ENCODE measurements at regions not wholly inside any gene's neighbourhood (a gene's known extent, or its start where the extent isn't known, plus 50 kb on each side); places are given as distances from the start of the nearest gene placed in this dataset.

GRCh38 chr2:146321175-146321574 lies 1523.7 kb upstream of the ACVR2A start:
- no peak for TF ChIP-seq CTCF (IDR thresholded peaks at IDR 0.05; ENCODE audit: control insufficient read depth, insufficient read depth, low read depth, low read length, missing control alignments)
- no peak for DNase-seq (ENCODE audit: low read depth)
- no peak overlapping the region for H3K4me3 ChIP-seq (ENCODE audit: control insufficient read depth, low read depth, low read length)

- TF ChIP-seq CTCF (IDR thresholded peaks at IDR 0.05; ENCODE audit: control insufficient read depth, insufficient read depth, low read depth, low read length, missing control alignments), result no peak
- no peak overlapping the region for H3K4me3 ChIP-seq (ENCODE audit: control insufficient read depth, low read depth, low read length)
- DNase-seq (ENCODE audit: low read depth), result peak; percentile 88
Observed at GRCh38 chr2:146317959-146318358, 1526.9 kb upstream of the ACVR2A start.

GRCh38 chr2:146312899-146313298 lies 1531.9 kb upstream of the ACVR2A start:
- H3K4me3 ChIP-seq (ENCODE audit: control insufficient read depth, low read depth, low read length), result no peak overlapping the region
- TF ChIP-seq CTCF (IDR thresholded peaks at IDR 0.05; ENCODE audit: control insufficient read depth, insufficient read depth, low read depth, low read length, missing control alignments), result peak; percentile 17
- DNase-seq (ENCODE audit: low read depth), result no peak

- DNase-seq (ENCODE audit: low read depth), result no peak
- no peak overlapping the region for H3K4me3 ChIP-seq (ENCODE audit: control insufficient read depth, low read depth, low read length)
- no peak for TF ChIP-seq CTCF (IDR thresholded peaks at IDR 0.05; ENCODE audit: control insufficient read depth, insufficient read depth, low read depth, low read length, missing control alignments)
Observed at GRCh38 chr2:146305164-146305563, 1539.7 kb upstream of the ACVR2A start.

- H3K4me3 ChIP-seq (ENCODE audit: control insufficient read depth, low read depth, low read length), result no peak overlapping the region
- no peak for TF ChIP-seq CTCF (IDR thresholded peaks at IDR 0.05; ENCODE audit: control insufficient read depth, insufficient read depth, low read depth, low read length, missing control alignments)
- no peak for DNase-seq (ENCODE audit: low read depth)
Observed at GRCh38 chr2:146301287-146301686, 1543.5 kb upstream of the ACVR2A start.

- no peak for DNase-seq (ENCODE audit: low read depth)
- no peak overlapping the region for H3K4me3 ChIP-seq (ENCODE audit: control insufficient read depth, low read depth, low read length)
- TF ChIP-seq CTCF (IDR thresholded peaks at IDR 0.05; ENCODE audit: control insufficient read depth, insufficient read depth, low read depth, low read length, missing control alignments), result no peak
Observed at GRCh38 chr2:146295080-146295670, 1549.7 kb upstream of the ACVR2A start.

GRCh38 chr2:146287281-146287680 lies 1557.5 kb upstream of the ACVR2A start:
- H3K4me3 ChIP-seq (ENCODE audit: control insufficient read depth, low read depth, low read length), result no peak overlapping the region
- TF ChIP-seq CTCF (IDR thresholded peaks at IDR 0.05; ENCODE audit: control insufficient read depth, insufficient read depth, low read depth, low read length, missing control alignments), result no peak
- no peak for DNase-seq (ENCODE audit: low read depth)
